HG02981 (cell line): ENCODE measurements at regions not wholly inside any gene's neighbourhood (a gene's known extent, or its start where the extent isn't known, plus 50 kb on each side); places are given as distances from the start of the nearest gene placed in this dataset.

Source experiments
- ATAC-seq: cut with Tn5 transposase; IDR thresholded peaks from one replicate; pipeline ENCODE4 v1.9.1; 2021; ENCODE audit warnings: mild to moderate bottlenecking, moderate library complexity; ENCODE audit not compliant: unreplicated experiment

- ATAC-seq: no peak
Observed at GRCh38 chr16:6547131-6547530, 785.5 kb upstream of the RBFOX1 start.

DNA sequence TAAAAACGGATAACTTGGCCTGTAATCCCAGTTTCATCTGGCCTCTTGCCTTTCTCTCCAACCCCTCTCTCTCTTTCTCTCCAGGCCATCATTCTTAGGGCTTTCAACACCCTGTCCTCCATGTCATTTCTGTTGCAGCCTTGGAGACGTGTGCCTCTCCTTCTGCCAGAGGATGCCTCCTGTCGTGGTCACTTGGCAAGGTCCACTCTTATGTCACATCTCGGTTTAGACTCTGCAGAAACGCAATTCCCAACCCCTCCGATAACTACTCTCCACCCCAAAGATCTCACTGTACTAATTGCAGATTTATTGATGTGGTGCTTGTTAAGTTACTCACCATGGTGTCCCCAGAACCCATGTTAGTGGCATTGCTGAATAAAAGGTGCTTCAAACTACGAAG is 787.3 kb upstream of the RBFOX1 start:
- no peak for ATAC-seq

GRCh38 chr16:6541267-6541666 is 791.4 kb upstream of the RBFOX1 start:
- ATAC-seq: no peak

DNA sequence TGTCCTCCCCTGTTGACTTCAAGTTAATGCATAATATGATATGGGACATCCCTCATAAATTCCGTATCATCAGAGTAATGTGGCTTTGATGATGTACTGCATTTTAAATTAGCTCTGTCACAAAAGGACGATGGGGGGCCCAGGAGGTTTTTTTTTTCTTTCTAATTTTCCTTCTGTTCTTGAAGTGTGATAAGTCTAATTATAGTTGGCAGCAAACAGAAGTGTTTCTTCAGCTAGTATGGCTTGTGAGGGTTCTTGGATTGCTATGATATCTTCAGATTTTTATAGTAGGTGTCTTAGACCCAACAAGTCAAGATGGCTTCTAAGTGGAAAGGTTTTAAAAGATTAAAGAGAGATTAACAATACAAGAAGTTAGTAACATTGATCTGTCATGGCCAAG is 796.2 kb upstream of the RBFOX1 start:
- ATAC-seq: no peak

DNA sequence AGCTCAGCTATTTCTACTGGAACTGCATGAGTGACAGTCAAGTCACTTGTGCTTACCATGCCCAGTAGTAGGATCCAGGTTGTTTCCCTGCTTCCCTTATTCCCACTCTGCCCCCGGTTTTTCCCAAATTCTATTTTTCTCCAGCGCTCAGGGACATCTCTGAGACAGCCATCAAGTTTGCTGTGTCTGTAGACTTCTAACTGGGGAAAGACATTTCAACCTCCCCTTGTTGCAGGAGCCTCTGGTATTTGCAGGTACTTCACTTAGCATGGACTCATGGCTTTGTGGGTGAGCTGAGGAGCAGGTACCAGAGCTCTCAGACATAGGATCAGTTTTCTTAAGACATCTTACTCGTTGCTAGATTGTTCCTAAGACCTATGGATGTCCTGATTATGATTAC is 801.6 kb upstream of the RBFOX1 start:
- no peak for ATAC-seq

DNA sequence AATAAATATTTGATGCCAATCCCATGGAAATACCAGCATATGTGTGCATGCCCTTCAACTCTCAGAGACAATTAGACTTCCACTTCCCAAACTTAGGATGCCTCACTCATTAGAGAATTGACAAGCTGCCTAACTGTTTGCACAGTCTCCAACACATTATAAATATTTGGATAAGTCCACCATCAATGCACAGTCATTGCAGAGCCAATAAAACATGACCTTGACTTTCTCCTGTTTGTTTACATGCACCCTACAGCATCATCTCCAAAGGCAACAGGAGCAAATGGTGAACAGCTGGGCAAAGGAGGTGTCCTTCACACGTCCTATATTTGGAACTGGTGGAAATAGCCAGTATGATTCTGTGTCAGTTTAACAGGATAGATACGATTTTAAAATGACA is 804.4 kb upstream of the RBFOX1 start:
- no peak for ATAC-seq

DNA sequence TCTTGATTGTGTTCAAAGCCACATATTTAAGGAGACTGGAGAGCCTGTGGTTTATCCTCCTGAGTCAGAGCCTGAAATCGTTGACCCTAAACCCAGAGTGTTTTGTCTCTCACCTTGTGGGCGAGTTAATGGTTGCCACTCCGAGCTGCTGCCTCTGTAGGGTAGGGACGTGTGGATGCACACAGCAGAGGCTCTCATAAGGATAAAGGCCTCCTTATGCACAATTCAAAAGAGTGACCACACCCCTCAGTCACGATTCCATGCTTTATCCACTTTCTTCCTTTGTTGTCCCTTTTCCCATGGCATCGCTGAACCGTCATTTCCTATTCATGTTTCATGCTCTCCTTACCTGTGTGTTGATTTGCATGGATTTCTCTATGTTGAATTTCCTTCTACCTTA is 805.0 kb upstream of the RBFOX1 start:
- ATAC-seq: no peak

GRCh38 chr16:6524501-6524900 is 808.1 kb upstream of the RBFOX1 start:
- ATAC-seq: no peak

DNA sequence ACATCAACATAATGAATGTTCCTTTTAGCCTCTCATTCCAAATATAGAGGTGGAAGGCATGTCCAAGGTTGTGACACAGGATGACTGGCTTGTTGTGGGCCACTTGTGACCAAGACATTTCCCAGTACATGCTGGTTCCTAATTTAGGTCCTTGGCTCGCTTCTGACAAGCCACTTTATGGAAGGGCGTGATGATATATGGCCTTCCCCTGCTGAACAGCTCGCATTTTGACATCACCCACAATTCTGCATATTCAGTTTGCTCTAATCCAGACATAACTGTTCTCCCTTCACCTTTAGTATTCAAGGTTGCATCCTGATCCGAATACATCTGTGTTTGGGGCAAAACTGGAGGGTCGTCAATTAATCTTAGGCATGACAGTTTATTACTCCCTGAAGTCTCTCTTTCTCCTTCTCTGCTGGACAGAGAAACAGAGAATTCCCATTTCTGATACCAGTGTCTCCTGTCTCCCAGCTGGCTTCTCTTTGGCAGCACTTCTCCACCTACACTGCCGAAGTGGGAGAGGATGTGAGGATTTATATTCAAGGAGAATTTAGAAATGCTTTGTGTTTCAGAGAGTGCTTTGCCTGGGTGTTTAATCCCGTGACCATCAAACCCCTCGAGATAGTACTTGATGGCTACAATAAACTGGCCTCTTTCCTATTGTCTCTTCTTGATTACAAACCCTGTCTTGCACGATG is 815.5 kb upstream of the RBFOX1 start:
- ATAC-seq: no peak

GRCh38 chr16:6512512-6512911 is 820.1 kb upstream of the RBFOX1 start:
- no peak for ATAC-seq

DNA sequence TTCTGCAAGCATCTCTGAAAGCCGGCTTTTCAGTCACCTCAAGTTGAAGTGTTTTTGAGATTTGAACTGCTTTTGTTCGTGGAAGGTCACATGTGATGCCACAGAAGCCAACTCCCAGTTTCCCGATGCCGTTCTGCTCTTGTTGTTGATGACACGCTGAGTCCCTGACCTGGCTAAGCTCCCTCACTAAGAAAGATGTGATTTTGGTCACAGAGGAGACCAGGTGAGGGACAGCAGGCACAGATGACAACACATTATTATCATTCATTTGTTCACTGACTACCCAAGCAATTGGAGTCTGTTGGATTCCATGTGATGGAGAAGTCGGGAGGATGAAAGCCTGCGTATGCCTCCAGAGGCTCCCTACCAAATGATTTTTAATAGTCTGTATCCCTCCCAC is 822.4 kb upstream of the RBFOX1 start:
- ATAC-seq: no peak

GRCh38 chr16:6499413-6499812 is 833.2 kb upstream of the RBFOX1 start:
- ATAC-seq: no peak

GRCh38 chr16:6498858-6499257 is 833.8 kb upstream of the RBFOX1 start:
- no peak for ATAC-seq

DNA sequence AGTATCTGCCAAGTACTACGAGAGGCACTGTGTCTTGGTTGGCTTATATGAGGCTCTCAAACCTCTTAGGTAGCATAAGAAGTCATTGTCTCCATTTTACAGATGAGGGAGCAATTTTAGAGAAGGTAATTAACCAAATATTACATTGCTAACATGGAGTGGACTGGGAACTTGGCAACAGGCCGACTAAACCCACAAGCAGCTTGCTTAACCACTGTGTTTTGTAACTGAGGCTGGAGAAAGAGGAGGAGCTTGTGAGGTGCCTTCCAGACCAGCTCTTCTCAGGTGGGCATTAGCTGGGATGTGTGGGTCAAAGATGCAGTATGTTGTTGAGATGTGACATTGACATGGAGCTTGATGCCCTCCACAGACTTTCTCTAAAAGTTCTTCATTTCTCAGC is 835.6 kb upstream of the RBFOX1 start:
- ATAC-seq: no peak

DNA sequence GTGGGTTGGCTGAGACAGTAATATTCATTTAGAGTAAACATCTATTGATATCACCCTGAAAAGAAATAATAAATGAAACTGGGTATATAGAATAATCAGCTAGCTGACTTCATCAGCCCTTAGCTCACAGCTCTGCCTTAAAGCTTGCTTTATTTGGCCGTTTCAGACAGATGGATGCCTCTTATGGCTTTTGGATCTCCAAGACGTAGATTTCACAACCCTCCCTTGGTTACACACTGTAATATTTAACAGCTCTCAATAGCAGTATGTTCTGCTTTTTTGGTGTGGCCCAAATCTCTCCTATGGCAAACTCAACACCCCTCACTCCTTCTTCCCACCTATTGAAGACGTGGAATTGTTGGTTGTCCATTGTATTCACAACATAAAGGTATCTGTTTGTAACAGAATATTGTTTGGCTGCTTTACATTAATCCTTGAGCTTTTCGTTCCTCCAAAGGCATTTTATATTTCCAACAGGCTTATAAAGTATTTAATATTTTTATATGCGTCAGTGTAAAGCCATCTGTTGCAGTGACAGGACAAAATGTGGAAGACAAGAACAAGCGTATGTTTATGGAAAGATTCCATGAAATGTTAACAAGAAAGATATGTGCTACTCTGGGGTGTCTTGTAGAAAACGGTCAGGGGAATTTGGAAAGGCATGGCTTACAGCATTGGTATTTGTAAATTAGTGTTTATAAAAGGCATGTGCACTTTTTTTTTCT is 837.0 kb upstream of the RBFOX1 start:
- ATAC-seq: no peak

DNA sequence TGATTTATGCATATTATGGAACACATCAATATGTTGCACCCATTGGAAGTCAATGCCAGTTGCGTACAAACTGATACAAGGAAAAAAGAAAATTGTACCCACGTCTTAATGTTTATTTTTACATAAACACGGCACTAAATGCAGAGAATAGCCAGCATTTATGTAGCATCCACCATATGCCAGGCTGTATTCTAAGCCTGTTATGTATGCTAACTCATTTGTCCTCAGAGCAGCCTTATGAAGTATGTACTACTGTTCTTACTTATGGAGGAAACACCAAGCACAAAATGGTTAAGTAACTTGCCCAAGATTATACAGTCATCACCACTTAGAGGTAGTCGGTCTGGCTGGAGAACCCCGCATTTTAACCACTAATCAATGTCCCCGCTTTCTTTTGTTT is 837.9 kb upstream of the RBFOX1 start:
- no peak for ATAC-seq

DNA sequence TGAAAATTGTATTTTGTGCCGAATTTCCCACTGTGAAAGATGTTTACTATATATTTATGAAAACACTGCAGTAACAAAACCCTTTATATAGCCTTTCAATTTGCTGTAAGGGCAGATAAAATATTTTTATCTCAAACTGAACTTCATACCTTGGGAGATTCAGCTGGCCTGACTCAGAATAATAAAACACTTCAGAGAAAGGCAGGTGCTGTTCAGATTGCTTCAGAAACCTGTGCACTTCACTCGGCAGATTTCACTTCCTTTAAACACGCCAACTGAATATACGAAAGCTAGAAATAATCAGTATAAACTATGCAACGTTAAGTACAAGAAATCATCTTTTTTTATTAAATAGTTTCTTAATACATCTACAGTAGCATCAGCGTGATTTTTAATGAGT is 839.1 kb upstream of the RBFOX1 start:
- ATAC-seq: no peak

DNA sequence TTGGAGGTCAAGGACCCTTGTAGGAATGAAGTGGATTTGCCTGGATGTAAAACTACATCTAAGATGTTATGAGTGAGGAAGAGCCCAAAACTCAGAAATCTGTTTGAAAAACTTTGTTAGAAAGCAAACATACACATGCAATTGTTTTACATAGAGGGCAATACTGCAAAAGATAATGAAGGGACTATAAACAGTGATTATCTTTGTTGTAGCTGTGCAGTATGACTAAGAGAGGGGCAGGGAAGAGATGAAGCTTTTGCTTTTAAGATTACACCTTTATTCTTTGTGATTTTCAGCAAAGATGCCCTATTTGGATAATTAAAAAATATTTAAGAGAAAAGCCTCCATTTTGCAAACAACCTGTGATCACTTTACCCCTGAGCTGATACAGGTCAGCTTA is 839.9 kb upstream of the RBFOX1 start:
- no peak for ATAC-seq

DNA sequence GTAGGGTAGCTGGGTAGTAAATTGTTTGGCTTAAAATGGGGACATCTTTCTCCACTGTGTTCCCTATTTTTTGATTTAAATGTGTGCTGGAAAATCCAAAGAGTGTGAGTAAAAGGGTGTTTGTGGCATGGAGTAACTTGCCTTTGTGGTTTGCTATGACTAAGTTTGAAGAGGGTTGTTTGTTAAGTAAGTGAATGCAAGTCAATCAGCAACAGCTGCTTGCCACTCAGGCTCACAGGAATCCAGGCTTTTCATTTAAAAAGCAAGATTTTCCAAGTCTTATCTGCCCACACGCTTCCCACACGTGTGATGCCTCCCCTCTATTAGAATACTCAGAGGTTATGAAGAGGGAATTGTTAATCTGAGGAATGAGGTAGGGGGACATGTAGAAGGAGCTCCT is 847.7 kb upstream of the RBFOX1 start:
- ATAC-seq: no peak

- ATAC-seq: no peak
Observed at GRCh38 chr16:6484081-6484480, 848.6 kb upstream of the RBFOX1 start.

DNA sequence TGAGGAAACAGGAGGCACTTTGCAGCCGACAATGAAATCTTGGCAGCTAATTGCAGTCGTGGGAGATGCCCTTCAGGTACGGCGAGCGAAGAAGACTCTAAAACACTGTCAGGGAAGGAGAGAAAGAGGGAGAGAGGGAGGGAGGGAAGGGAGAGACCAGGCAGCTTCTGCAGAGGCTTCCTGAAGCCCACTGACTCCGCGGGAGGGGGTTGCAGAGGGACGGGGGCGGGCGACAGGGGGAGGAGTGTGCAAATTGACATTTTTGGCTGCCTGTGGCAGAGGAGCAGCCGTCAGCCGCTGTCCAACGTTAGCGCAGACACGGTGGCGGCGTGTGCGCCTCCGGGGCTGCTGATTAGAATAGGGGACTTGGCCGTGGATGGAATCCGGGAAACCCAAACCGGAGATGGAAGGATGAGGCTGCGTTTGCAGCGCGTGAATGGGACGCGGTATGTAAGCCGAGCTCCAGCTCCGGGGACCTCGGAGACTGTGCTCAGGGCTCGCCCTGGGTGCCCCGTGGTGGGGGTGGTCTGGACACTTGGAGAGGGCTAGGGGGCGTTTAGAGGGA is 849.1 kb upstream of the RBFOX1 start:
- ATAC-seq: no peak

GRCh38 chr16:6482696-6483468 is 849.8 kb upstream of the RBFOX1 start:
- no peak for ATAC-seq
